HEK293T (cell line): ENCODE measurements at regions not wholly inside any gene's neighbourhood (a gene's known extent, or its start where the extent isn't known, plus 50 kb on each side); places are given as distances from the start of the nearest gene placed in this dataset.
"Not testable (repeated sequence)": the region's sequence is repeated elsewhere in the genome, so short reads cannot be mapped to it uniquely, and the experiment has no call there.

Source experiments
- CTCF ChIA-PET: fragments of 350-600 bp; formaldehyde crosslinking; extraction: SDS; loops from one replicate; lab custom pipeline; 2021; ENCODE audit warnings: antibody characterized with exemption, inconsistent platforms; lab: Yijun Ruan, JAX
- POLR2A ChIA-PET: fragments of 350-600 bp; formaldehyde crosslinking; extraction: SDS; loops from one replicate; lab custom pipeline; 2020; ENCODE audit warnings: antibody characterized with exemption, inconsistent platforms; lab: Yijun Ruan, JAX
- DNase-seq: peaks from one replicate; pipeline ENCODE4 v3.0.0; 2012; ENCODE audit warnings: mixed read lengths; ENCODE audit errors: extremely low spot score
- ARNT ChIP-seq: fragments of 450-650 bp; IDR thresholded peaks from 2 replicates; pipeline ENCODE4 v1.6.1; 2017; ENCODE audit warnings: mild to moderate bottlenecking
- BHLHE40 ChIP-seq: fragments of 450-650 bp; IDR thresholded peaks from 2 replicates; pipeline ENCODE4 v1.6.1; 2016; ENCODE audit warnings: mild to moderate bottlenecking, moderate library complexity, borderline replicate concordance
- CTBP1 ChIP-seq: fragments of 450-650 bp; IDR thresholded peaks from 2 replicates; pipeline ENCODE4 v1.6.1; 2016; ENCODE audit warnings: borderline replicate concordance
- ELF4 ChIP-seq: fragments of 450-650 bp; IDR thresholded peaks from 2 replicates; pipeline ENCODE4 v1.6.1; 2017; ENCODE audit warnings: antibody characterized with exemption
- FOXA1 ChIP-seq: fragments of 450-650 bp; IDR thresholded peaks from 2 replicates; pipeline ENCODE4 v1.6.1; 2016; ENCODE audit warnings: mild to moderate bottlenecking
- FOXK2 ChIP-seq: fragments of 450-650 bp; IDR thresholded peaks from 2 replicates; pipeline ENCODE4 v1.6.1; 2016; ENCODE audit warnings: mild to moderate bottlenecking
- FOXM1 ChIP-seq: fragments of 450-650 bp; IDR thresholded peaks from 2 replicates; pipeline ENCODE4 v1.6.1; 2017; ENCODE audit warnings: mild to moderate bottlenecking, borderline replicate concordance
- HDGF ChIP-seq: fragments of 450-650 bp; IDR thresholded peaks from 2 replicates; pipeline ENCODE4 v1.6.1; 2017; ENCODE audit warnings: antibody characterized with exemption, borderline replicate concordance
- L3MBTL2 ChIP-seq: fragments of 450-650 bp; conservative IDR thresholded peaks from 2 replicates; pipeline ENCODE4 v1.6.1; 2016; ENCODE audit warnings: mild to moderate bottlenecking
- LEF1 ChIP-seq: fragments of 450-650 bp; IDR thresholded peaks from 2 replicates; pipeline ENCODE4 v1.6.1; 2017; ENCODE audit warnings: mild to moderate bottlenecking, borderline replicate concordance
- NFRKB ChIP-seq: fragments of 450-650 bp; IDR thresholded peaks from 2 replicates; pipeline ENCODE4 v1.6.1; 2016; ENCODE audit warnings: mild to moderate bottlenecking, moderate library complexity
- SP1 ChIP-seq: fragments of 450-650 bp; IDR thresholded peaks from 2 replicates; pipeline ENCODE4 v1.6.1; 2017
- SUZ12 ChIP-seq: fragments of 450-650 bp; IDR thresholded peaks from 2 replicates; pipeline ENCODE4 v1.6.1; 2016; ENCODE audit warnings: mild to moderate bottlenecking
- TARDBP ChIP-seq: fragments of 450-650 bp; IDR thresholded peaks from 2 replicates; pipeline ENCODE4 v1.6.1; 2016
- ZNF384 ChIP-seq: fragments of 450-650 bp; IDR thresholded peaks from 2 replicates; pipeline ENCODE4 v1.6.1; 2016
- TF ChIP-seq, protein P1 (sequence below): fragments of 450-650 bp; IDR thresholded peaks from 2 replicates; pipeline ENCODE4 v1.6.1; 2016

DNA sequence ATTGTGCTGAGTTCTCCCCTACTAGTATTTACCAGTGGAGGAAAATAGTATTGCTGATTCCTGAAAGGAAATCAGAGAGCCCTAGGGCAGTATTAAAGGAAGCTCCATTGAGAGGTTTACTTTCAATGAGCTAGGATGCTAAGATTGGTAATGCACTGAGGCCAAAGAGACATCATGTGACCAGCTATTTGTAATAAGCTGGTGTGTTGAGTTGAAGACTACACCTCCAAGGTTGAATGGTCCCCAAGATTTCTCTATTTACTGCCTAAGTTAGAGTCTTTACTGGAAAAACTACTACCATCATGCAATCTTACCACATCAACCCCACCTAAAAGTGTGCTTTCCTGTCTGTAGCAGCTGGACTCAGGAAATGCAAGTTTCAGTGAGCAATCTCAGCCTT lies 151.5 kb upstream of the GJE1 start:
- no peak for DNase-seq
- no peak for TF ChIP-seq L3MBTL2
- CTCF ChIA-PET: no interaction called here
- POLR2A ChIA-PET: no interaction called here

DNA sequence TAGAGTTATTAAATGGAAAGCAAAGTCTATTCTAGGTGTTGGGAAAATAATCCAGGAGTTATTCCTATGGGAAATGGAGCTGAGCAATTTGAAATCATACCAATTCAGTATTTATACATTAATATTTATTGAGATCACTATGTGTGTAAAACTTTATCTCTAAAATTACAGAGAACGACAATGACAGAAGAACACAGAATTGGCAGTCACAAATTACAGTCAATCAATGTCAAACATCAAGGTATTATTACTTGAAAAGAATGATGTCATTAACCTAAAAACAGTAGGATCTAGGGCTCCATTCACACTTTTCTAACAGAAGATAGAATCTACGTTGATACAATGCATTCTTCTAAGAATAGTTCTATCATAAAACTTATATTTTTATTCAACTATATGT lies 154.9 kb upstream of the GJE1 start:
- POLR2A ChIA-PET: no interaction called here
- TF ChIP-seq HDGF (no peak), SUZ12 (no peak), FOXK2 (no peak), ZNF384 (no peak), CTBP1 (no peak), SP1 (no peak), FOXA1 (no peak), ARNT (no peak), L3MBTL2 (no peak), FOXM1 (no peak), LEF1 (no peak), ELF4 (no peak), TARDBP (no peak), NFRKB (no peak), BHLHE40 (no peak)
- no peak for DNase-seq
- CTCF ChIA-PET: no interaction called here

DNA sequence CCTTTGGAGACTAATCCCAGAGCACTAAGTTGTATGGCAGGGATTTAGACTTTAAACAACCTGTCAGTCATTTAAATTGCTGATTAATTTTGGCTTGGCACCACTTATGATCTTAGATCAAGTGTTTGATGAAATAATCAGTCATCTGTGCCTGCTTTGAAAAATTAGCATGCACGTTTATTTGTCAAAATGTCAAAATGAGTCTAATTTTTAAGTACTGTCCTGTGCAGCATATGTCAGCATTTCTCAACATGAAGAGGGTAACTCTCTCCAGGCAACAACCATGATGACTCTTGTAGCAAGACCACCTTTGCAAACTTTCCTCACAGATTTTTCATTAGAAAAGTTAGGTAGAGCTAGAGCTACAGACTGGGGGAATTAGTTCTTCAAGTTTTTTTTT lies 155.7 kb upstream of the GJE1 start:
- ChIA-PET CTCF (no interaction called here), POLR2A (no interaction called here)
- TF ChIP-seq NFRKB (no peak), ARNT (no peak), L3MBTL2 (no peak), SP1 (no peak), SUZ12 (no peak), BHLHE40 (no peak), HDGF (no peak), FOXA1 (no peak)
- DNase-seq: no peak

DNA sequence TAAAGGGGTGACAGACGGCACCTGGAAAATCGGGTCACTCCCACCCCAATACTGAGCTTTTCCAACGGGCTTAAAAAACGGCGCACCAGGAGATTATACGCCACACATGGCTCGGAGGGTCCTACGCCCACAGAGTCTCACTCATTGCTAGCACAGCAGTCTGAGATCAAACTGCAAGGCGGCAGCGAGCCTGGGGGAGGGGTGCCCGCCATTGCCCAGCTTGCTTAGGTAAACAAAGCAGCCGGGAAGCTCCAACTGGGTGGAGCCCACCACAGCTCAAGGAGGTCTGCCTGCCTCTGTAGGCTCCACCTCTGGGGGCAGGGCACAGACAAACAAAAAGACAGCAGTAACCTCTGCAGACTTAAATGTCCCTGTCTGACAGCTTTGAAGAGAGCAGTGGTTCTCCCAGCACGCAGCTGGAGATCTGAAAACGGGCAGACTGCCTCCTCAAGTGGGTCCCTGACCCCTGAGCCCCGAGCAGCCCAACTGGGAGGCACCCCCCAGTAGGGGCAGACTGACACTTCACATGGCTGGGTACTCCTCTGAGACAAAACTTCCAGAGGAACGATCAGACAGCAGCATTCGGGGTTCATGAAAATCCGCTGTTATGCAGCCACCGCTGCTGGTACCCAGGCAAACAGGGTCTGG lies 162.8 kb upstream of the GJE1 start:
- POLR2A ChIA-PET, DNase-seq, CTCF ChIA-PET: not testable (repeated sequence)

DNA sequence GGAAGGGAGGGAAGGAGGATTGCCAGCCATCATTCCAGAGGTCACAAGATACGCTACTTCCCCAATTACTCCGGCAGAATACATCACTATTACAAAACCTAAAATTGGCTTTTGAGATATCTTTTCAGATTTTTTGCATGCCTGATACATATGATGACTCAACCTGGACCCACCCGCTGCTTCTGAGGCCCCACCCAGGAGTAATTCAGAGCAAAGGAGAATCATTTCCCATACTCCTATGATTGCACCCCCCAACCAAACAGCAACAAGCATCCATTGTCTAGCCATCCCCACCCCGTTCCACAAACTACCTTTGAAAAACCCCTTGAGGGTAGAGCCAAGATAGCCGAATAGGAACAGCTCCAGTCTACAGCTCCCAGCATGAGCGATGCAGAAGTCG lies 163.5 kb upstream of the GJE1 start:
- ChIA-PET CTCF (interaction anchor here (0.6 kb wide), 1 partner anchor 582 kb away, joined by 3 read pairs; no protein-coding TSS in a partner anchor), POLR2A (no interaction called here)
- no peak for DNase-seq
- no peak for TF ChIP-seq FOXA1
- no peak for TF ChIP-seq NFRKB
- TF ChIP-seq SP1: no peak
- no peak for TF ChIP-seq ZNF384
- TF ChIP-seq FOXM1: no peak
- TF ChIP-seq TARDBP: no peak
- TF ChIP-seq L3MBTL2: no peak
- no peak for TF ChIP-seq LEF1
- TF ChIP-seq ELF4: no peak
- TF ChIP-seq FOXK2: no peak
- TF ChIP-seq HDGF: no peak
- no peak for TF ChIP-seq SUZ12
- no peak for TF ChIP-seq BHLHE40
- TF ChIP-seq CTBP1: no peak
- TF ChIP-seq, protein P1, sequence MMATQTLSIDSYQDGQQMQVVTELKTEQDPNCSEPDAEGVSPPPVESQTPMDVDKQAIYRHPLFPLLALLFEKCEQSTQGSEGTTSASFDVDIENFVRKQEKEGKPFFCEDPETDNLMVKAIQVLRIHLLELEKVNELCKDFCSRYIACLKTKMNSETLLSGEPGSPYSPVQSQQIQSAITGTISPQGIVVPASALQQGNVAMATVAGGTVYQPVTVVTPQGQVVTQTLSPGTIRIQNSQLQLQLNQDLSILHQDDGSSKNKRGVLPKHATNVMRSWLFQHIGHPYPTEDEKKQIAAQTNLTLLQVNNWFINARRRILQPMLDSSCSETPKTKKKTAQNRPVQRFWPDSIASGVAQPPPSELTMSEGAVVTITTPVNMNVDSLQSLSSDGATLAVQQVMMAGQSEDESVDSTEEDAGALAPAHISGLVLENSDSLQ: no peak
- TF ChIP-seq ARNT: no peak

DNA sequence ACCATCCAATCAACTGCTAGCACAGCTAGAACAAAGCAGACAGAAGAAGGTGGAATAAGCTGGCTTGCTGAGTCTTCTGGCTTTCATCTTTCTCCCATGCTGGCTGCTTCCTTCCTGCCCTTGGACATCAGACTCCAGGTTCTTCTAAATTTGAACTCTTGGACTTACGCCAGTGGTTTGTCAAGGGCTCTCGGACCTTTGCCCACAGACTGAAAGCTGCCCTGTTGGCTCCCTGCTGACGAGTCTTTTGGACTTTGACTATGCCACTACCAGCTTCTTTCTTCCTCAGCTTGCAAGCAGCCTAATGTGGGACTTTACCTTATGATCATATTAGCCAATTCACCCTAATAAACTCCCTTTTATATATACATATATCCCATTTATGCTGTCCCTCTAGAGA lies 164.1 kb upstream of the GJE1 start:
- CTCF ChIA-PET: no interaction called here
- POLR2A ChIA-PET: no interaction called here
- no peak for TF ChIP-seq CTBP1
- no peak for TF ChIP-seq HDGF
- TF ChIP-seq ZNF384: no peak
- TF ChIP-seq SP1: no peak
- TF ChIP-seq NFRKB: no peak
- no peak for TF ChIP-seq LEF1
- TF ChIP-seq ARNT: no peak
- no peak for DNase-seq

DNA sequence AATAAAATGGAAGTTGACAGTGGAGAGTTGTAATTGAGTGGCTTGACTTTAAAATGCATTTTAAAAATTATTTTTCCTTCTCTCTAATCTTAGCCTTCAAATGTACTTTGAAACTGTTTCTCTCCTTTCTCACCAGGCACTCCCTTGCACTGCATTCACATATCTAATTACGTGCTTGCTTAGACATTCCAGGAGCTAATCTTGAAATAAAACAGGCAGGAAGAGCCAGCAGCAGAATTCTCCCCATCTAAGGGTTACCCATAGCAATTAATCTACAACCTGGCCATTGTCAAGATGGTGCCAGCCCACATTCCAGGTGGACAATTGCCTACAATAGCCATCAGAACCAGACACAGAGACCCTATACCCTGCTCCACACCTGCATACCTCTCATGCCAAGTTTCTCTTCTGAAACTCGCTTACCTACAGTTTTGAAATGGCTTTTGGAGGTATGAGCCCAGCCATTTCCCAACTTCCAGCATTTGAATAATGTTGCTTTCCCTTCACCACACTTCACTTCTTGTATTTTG lies 167.6 kb upstream of the GJE1 start:
- no peak for DNase-seq
- TF ChIP-seq NFRKB: no peak
- no peak for TF ChIP-seq CTBP1
- no peak for TF ChIP-seq SP1
- no peak for TF ChIP-seq HDGF
- TF ChIP-seq L3MBTL2: no peak
- no peak for TF ChIP-seq BHLHE40
- TF ChIP-seq FOXK2: no peak
- no peak for TF ChIP-seq TARDBP
- TF ChIP-seq FOXM1: no peak
- TF ChIP-seq LEF1: no peak
- TF ChIP-seq FOXA1: no peak
- no peak for TF ChIP-seq ARNT
- no peak for TF ChIP-seq ELF4
- TF ChIP-seq, protein P1: no peak
- TF ChIP-seq SUZ12: no peak
- no peak for TF ChIP-seq ZNF384
- POLR2A ChIA-PET: no interaction called here
- CTCF ChIA-PET: no interaction called here
